ENCODE measurements at regions not wholly inside any gene's neighbourhood (a gene's known extent, or its start where the extent isn't known, plus 50 kb on each side); places are given as distances from the start of the nearest gene placed in this dataset.

DNA sequence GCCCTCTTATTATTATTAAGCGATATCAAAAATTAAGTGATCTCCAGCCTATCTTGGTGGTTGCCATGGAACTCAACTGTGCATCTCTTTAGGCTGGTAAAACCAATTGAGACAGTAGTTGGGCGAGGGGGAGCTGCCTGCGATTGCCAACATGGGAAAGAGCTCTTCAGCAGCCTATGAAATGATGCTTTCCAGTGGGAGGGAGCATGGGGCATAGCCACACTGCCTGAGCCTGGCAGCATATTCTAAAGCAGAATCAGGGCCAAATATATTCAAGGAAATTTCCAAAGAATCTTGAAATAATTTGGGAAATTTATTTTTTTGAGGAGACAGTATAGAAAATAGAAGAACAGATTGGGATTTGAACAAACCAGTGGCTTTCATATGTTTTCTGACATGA, 126.9 kb upstream of the DNAH14 start:
- no peak for DNase-seq (ENCODE audit: low spot score)
- no peaks in the 10 kb centered on the region for H3K9me3 ChIP-seq (ENCODE audit: severe bottlenecking)
- no peaks in the 10 kb centered on the region for H3K27me3 ChIP-seq (ENCODE audit: insufficient read depth, poor library complexity, severe bottlenecking)
- H3K36me3 ChIP-seq (ENCODE audit: low read depth), result no peaks in the 10 kb centered on the region
- H3K4me3 ChIP-seq (ENCODE audit: severe bottlenecking), result no peak overlapping the region
- no peaks in the 10 kb centered on the region for H3K4me1 ChIP-seq (ENCODE audit: insufficient read depth, poor library complexity, severe bottlenecking)
- ATAC-seq (ENCODE audit: low read depth), result no peak
- TF ChIP-seq, protein P1, sequence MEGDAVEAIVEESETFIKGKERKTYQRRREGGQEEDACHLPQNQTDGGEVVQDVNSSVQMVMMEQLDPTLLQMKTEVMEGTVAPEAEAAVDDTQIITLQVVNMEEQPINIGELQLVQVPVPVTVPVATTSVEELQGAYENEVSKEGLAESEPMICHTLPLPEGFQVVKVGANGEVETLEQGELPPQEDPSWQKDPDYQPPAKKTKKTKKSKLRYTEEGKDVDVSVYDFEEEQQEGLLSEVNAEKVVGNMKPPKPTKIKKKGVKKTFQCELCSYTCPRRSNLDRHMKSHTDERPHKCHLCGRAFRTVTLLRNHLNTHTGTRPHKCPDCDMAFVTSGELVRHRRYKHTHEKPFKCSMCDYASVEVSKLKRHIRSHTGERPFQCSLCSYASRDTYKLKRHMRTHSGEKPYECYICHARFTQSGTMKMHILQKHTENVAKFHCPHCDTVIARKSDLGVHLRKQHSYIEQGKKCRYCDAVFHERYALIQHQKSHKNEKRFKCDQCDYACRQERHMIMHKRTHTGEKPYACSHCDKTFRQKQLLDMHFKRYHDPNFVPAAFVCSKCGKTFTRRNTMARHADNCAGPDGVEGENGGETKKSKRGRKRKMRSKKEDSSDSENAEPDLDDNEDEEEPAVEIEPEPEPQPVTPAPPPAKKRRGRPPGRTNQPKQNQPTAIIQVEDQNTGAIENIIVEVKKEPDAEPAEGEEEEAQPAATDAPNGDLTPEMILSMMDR (IDR thresholded peaks at IDR 0.05; ENCODE audit: poor library complexity, severe bottlenecking), result no peak
- no peak overlapping the region for H3K27ac ChIP-seq (ENCODE audit: poor library complexity, severe bottlenecking)

DNA sequence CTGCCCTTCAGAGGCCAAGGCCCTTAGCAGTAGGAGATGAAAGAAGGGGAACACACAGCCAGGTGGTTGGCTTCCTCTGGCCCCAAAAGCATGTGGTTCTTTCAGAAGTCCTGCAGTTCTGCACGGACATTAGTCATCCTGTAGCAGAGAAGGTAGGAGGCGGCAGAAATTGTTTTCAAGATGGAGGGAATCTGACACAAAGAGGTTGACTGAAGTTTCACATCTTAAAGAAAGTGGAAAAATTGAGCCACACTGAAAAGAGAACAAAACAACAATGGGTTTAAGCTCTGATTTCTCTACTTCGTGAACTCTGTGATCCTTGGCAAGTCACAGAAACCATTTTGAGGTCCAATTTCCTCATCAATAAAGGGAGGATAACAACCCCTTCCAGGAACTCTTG, 125.3 kb upstream of the DNAH14 start:
- no peak for ATAC-seq (ENCODE audit: low read depth)
- H3K36me3 ChIP-seq (ENCODE audit: low read depth), result no peaks in the 10 kb centered on the region
- no peaks in the 10 kb centered on the region for H3K27me3 ChIP-seq (ENCODE audit: insufficient read depth, poor library complexity, severe bottlenecking)
- no peak overlapping the region for H3K27ac ChIP-seq (ENCODE audit: poor library complexity, severe bottlenecking)
- DNase-seq (ENCODE audit: low spot score), result no peak
- no peaks in the 10 kb centered on the region for H3K4me1 ChIP-seq (ENCODE audit: insufficient read depth, poor library complexity, severe bottlenecking)
- no peak overlapping the region for H3K4me3 ChIP-seq (ENCODE audit: severe bottlenecking)
- TF ChIP-seq, protein P1 (IDR thresholded peaks at IDR 0.05; ENCODE audit: poor library complexity, severe bottlenecking), result no peak
- H3K9me3 ChIP-seq (ENCODE audit: severe bottlenecking), result no peaks in the 10 kb centered on the region

DNA sequence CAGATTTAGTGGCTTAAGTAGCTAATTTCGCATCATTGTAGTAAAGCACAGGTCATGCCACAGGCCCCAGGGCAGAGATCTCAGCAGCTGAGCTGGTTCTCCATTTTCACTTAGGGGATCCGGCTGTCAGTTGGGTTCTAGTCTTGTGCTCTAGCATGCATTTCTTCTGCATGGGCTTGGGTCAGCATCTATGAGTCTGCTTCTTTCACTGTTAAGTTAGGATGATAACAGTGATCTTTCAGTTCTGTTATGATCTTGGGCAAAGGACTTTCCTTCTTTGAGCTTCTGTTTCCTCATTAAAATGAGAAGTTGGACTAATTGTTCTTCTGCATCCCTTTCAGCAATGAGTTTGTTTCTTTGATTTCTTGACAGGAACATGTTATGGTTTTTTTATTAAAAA, 123.6 kb upstream of the DNAH14 start:
- DNase-seq (ENCODE audit: low spot score) (no peak), ATAC-seq (ENCODE audit: low read depth) (no peak)
- TF ChIP-seq, protein P1 (IDR thresholded peaks at IDR 0.05; ENCODE audit: poor library complexity, severe bottlenecking), result no peak
- no peaks in the 10 kb centered on the region for H3K36me3 ChIP-seq (ENCODE audit: low read depth)
- no peak overlapping the region for H3K4me3 ChIP-seq (ENCODE audit: severe bottlenecking)
- H3K9me3 ChIP-seq (ENCODE audit: severe bottlenecking), result no peaks in the 10 kb centered on the region
- H3K27ac ChIP-seq (ENCODE audit: poor library complexity, severe bottlenecking), result no peak overlapping the region
- H3K27me3 ChIP-seq (ENCODE audit: insufficient read depth, poor library complexity, severe bottlenecking), result no peaks in the 10 kb centered on the region
- H3K4me1 ChIP-seq (ENCODE audit: insufficient read depth, poor library complexity, severe bottlenecking), result no peaks in the 10 kb centered on the region

DNA sequence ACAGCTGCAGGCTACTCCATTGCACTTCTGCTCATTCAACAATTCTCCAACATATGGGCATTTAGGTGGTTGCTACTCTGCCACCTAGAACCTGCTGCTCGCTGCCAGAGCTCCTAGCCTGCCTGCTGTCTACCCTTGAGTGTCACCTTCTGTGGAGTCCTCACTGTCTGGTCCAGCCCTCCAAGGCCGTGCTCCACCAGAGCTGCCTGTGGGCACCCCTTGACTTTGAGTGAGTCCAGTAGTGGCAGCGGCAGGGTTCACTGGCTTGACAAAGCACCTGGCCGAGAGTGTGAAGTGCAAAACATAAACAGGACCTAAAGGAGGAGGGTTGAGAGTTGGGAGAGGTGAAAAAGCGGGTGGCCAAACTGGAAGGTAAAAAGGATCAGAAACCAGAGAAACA, 120.3 kb upstream of the DNAH14 start:
- TF ChIP-seq, protein P1 (IDR thresholded peaks at IDR 0.05; ENCODE audit: poor library complexity, severe bottlenecking), result no peak
- no peaks in the 10 kb centered on the region for H3K27me3 ChIP-seq (ENCODE audit: insufficient read depth, poor library complexity, severe bottlenecking)
- ATAC-seq (ENCODE audit: low read depth), result no peak

DNA sequence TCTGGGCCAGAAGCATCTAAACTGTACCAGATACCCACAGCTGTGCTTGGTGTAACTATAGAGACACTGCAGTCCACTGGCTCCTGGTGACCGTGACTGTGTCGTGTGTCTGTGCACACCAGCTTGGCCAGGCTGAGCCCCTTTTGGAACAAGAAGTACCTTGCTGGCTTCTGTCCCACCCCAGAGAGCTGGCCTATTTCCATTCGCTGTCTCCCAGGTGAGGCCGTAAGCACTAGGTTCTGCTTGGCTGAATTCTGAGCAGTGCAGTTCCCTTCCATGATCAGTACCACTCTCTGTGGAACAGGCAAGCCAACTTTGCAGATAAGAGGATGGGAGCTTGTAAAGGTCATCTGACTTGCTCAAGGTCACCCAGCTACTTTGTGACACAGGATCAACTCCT, 119.9 kb upstream of the DNAH14 start:
- DNase-seq (ENCODE audit: low spot score) (no peak), ATAC-seq (ENCODE audit: low read depth) (no peak)
- no peaks in the 10 kb centered on the region for H3K9me3 ChIP-seq (ENCODE audit: severe bottlenecking)
- H3K4me3 ChIP-seq (ENCODE audit: severe bottlenecking), result no peak overlapping the region
- no peaks in the 10 kb centered on the region for H3K27me3 ChIP-seq (ENCODE audit: insufficient read depth, poor library complexity, severe bottlenecking)
- no peaks in the 10 kb centered on the region for H3K4me1 ChIP-seq (ENCODE audit: insufficient read depth, poor library complexity, severe bottlenecking)
- no peaks in the 10 kb centered on the region for H3K36me3 ChIP-seq (ENCODE audit: low read depth)
- H3K27ac ChIP-seq (ENCODE audit: poor library complexity, severe bottlenecking), result no peak overlapping the region
- TF ChIP-seq, protein P1 (IDR thresholded peaks at IDR 0.05; ENCODE audit: poor library complexity, severe bottlenecking), result no peak

More for the DNA sequence above, 120.3 kb upstream of the DNAH14 start:
- Histone ChIP-seq H3K4me1 (ENCODE audit: insufficient read depth, poor library complexity, severe bottlenecking) (no peaks in the 10 kb centered on the region), H3K36me3 (ENCODE audit: low read depth) (no peaks in the 10 kb centered on the region), H3K4me3 (ENCODE audit: severe bottlenecking) (no peak overlapping the region), H3K27ac (ENCODE audit: poor library complexity, severe bottlenecking) (no peak overlapping the region), H3K9me3 (ENCODE audit: severe bottlenecking) (no peaks in the 10 kb centered on the region)
- no peak for DNase-seq (ENCODE audit: low spot score)

Measured in RWPE2 (cell line).